GM18868 (cell line): ENCODE measurements at regions not wholly inside any gene's neighbourhood (a gene's known extent, or its start where the extent isn't known, plus 50 kb on each side); places are given as distances from the start of the nearest gene placed in this dataset.
"Not testable (repeated sequence)": the region's sequence is repeated elsewhere in the genome, so short reads cannot be mapped to it uniquely, and the experiment has no call there.

Experiments
- ATAC-seq: cut with Tn5 transposase; IDR thresholded peaks from one replicate; pipeline ENCODE4 v1.9.1; 2021; ENCODE audit warnings: mild to moderate bottlenecking, moderate library complexity; ENCODE audit not compliant: unreplicated experiment

- no peak for ATAC-seq
These were observed 945.8 kb upstream of the ADGRB3 start for GRCh38 chr6:67689329-67689728.

DNA sequence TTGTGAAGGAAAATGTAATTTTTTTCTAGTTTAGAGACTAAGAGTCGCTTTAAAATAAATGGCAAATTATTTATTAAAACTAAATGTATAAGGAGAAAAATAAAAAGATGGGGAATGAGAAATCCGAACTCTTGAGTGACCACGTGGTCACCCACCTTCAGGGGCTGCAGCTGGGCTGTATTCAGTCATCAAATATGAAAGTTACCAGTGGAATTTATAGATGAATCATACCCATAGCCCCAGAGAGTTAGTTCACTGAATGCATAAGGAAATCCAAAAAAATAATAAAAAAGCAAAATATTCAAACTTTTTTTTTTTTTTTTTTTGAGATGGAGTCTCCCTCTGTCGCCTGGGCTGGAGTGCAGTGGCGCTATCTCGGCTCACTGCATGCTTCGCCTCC is 947.7 kb upstream of the ADGRB3 start:
- no peak for ATAC-seq

DNA sequence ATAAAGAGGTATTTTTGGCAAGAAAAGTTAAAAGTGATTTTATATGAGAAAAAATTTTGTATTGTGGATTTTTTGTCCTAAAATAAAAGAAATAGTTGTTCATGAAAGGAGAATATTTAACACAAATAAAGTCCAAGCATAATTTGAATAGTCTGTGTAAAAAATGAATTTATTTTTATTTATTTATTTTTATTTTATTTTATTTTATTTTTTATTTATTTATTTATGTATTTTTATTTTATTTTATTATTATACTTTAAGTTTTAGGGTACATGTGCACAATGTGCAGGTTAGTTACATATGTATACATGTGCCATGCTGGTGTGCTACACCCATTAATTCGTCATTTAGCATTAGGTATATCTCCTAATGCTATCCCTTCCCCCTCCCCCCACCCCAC is 948.9 kb upstream of the ADGRB3 start:
- ATAC-seq, result not testable (repeated sequence)

DNA sequence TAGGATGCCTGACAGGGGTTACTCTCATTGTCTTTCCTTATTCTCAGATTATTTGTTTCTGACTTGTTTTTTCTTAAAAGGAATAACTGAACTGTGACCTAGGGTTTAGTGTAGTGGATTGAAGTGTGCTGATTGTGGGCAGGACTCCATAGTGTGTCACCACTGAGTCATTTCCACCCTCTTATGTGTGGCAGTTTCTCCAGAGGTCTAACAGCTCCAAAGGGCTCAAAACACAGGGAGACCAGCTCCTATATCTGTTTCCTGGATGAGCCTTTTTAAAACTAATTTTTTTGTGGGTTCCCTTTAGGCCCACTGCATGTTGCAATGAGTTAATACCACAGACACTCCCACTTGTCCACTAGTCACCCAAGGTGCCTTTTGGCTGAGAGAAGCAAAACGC is 951.1 kb upstream of the ADGRB3 start:
- no peak for ATAC-seq

GRCh38 chr6:67680297-67680932 is 954.7 kb upstream of the ADGRB3 start:
- no peak for ATAC-seq

- no peak for ATAC-seq
These were observed 955.4 kb upstream of the ADGRB3 start for GRCh38 chr6:67679566-67680296.

GRCh38 chr6:67676892-67677291 is 958.2 kb upstream of the ADGRB3 start:
- ATAC-seq, result no peak

GRCh38 chr6:67667637-67668422 is 967.3 kb upstream of the ADGRB3 start:
- ATAC-seq, result no peak

DNA sequence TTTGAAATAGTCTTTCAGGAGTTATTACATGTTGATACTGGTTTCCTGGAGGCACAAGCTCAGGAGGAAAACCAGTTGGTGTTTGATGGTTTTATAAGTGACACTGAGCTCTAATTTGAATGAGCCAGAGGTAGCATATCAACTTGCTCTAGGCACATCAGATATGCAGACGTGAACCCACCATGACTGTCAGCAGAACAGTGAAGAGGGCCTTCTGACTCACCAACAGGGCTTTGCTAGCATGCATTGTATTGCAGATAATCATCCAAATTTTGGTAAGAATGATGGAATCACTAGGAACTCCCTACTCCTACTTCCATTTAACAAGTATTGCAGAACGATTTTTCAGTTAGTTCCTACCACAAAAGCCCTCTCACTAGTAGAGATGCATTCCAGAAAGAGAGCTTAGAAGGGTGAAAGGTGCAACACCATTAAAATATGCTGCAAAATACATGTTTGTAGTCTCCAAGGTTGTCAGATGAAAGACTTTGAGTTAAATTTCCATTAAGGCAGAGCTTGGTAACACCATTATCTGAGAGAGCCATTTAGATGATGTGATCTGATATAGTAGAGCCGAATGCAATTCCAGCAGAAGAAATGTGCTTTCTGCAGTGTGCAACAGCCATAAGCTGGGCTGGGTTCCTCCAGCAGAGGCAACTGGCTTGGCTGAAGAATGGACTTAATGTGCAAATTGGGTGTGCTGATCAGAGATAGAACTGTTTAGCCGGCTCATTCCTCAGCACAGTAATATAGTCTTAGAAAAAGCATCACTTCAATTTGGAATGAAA is 968.7 kb upstream of the ADGRB3 start:
- no peak for ATAC-seq

DNA sequence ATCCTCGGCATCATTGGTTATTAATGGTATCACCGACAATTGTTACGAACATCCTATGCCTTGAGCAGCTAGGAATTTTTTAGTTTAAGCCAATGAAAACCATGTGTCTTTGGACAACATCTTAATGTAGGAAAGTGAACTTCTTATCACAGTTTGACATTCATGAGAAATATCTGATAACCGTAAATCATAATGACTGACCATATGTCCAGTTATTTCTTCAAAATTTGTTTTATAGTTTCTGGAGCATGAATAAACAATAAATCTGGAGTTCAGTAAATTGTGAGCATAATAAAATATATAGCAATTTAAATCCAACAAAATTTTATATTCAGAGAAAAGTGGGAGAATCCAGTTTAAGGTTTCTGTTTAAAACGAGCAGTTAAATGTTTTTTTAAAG is 970.1 kb upstream of the ADGRB3 start:
- no peak for ATAC-seq

DNA sequence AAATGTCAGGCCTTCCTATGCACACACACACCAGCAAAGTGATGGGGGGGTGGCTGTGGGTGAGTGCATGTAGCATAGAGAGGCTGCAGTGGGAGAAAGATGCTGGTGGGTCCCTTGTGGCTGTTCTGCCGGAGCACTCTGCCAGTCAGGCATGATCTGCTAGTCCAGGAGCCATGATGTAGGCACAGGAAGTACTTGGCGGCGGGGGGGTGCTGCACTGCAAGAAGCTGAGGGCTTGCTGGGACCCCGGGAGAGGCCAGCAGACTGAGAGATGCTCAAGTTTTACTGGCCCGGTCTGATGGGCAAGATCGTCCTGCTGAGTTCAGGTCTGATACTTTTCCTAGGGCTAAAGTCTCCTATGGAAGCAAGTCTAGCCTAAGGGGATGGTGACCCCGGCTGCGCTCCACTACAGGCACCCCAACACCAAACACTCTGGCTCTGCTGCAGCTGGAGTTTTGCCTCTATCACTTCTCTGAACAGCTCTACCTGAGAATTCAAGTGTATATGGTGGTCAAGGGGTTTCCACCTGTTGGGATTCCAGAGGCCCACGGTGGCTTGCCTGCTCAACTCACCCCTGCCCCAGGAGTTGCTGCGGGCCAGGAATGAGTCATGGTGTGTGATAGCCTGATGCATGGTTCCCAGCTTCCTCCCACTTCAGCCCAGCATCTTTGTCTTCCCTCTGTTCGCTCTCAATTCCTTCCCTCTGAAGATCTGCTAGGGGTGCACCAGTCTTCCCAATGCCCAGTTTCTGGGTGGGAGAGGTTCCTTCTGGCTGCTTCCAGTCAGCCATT is 971.8 kb upstream of the ADGRB3 start:
- no peak for ATAC-seq

DNA sequence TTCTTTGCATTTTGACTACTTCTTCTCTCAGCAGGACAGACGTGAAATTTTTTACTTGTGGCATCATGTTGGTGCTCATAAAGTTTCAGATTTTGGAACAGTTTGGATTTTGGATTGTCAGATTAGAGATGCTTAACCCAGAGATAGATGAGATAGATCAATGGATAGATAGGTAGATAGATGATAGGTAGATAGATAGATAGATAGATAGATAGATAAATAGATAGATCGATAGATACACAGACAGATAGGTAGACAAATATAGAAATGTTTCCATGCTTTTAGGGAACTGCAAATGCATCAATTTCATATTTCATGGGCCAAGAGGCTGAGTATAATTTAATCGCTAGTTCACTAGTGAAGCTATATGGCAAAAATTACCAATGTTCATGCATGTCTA is 981.5 kb upstream of the ADGRB3 start:
- no peak for ATAC-seq

DNA sequence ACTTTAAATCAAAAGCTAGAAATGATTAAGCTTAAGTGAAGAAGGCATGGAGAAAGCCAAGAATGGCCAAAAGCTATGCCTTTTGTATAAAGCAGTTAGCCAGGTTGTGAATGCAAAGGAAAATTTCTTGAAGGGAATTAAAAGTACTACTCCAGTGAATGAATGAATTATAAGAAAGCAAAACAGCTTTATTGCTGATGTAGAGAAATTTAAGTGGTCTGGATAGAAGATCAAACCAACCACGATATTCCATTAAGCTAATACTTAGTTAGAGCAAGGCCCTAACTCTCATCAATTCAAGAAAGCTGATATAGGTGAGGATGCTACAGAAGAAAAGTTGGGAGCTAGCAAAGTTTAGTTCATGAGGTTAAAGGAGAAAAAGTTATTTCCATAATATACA is 988.5 kb upstream of the ADGRB3 start:
- no peak for ATAC-seq

DNA sequence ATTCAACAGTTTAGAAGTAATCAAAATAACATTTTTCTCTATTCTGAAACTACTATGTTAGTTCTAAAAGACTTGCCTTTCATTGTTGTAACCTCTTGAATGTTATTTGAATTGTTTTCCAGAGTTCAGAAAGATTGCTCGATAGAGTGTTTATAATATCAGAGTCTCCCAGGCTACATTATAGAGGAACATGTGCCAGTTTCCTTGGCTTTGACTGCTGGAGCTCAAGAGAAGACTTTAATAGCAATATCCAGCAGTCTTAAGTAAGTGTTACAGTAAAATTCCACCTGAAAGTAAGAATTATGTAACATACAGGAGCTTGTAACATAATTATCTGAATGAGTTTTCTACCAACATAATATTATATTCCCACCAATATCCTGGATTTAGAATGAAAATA is 991.8 kb upstream of the ADGRB3 start:
- no peak for ATAC-seq

DNA sequence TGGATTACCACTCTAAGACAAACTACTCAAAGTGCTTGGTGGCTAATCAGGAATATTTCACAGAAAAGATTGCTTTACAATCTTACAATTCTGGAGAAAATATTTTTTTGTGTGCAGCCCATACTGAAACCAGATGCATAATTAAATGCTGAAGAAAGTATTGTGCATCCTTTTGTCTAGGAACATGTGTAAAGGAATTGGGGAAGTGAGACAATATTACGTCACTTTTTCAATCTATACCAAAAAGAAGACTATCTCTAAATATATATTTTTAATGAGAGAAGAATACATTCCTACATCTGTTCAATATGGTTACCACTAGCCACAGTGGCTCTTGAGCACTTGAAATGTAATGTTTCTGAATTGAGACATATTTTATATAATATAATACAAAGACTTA is 992.5 kb upstream of the ADGRB3 start:
- no peak for ATAC-seq

GRCh38 chr6:67640484-67640883 is 994.6 kb upstream of the ADGRB3 start:
- ATAC-seq, result no peak

DNA sequence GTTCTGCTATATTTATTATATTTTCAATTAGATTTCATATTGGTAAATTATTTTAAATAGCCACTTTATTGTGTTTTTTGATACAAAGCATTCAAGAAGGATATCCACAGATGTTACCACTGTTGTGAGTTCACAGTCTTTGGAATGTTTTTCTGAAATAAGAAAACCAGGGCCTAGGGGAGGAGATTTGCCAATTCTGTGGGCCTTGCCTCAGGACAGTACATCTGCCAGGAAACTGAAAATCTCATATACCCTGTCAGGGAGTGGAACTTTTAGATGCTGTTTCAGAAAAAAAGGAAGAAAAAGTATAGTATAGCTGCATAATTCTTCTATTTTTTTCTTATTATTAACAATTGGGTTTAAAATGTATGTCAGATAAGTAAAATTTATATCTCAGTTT is 995.9 kb upstream of the ADGRB3 start:
- no peak for ATAC-seq

- no peak for ATAC-seq
These were observed 1000.9 kb upstream of the ADGRB3 start for GRCh38 chr6:67634199-67634598.

GRCh38 chr6:67633058-67633457 is 1002.0 kb upstream of the ADGRB3 start:
- no peak for ATAC-seq

- ATAC-seq, result no peak
These were observed 1004.9 kb upstream of the ADGRB3 start for GRCh38 chr6:67630146-67630545.
